ENCODE measurements at regions not wholly inside any gene's neighbourhood (a gene's known extent, or its start where the extent isn't known, plus 50 kb on each side); places are given as distances from the start of the nearest gene placed in this dataset.

- H3K27me3 ChIP-seq: no peaks in the 10 kb centered on the region
- no peaks in the 10 kb centered on the region for H3K36me3 ChIP-seq
- H3K27ac ChIP-seq: no peak overlapping the region
- H3K4me3 ChIP-seq: no peak overlapping the region
- ATAC-seq: no peak
- no peaks in the 10 kb centered on the region for H3K4me1 ChIP-seq
- peaks cover 0 to 4% (median 0%) of the 10 kb centered on the region in 3 donors for H3K9me3 ChIP-seq
- TF ChIP-seq POLR2A (IDR thresholded peaks at IDR 0.05) (no peak), EP300 (IDR thresholded peaks at IDR 0.05) (no peak), POLR2AphosphoS5 (IDR thresholded peaks at IDR 0.05) (no peak), CTCF (IDR thresholded peaks at IDR 0.05) (no peak)
These were observed 133.1 kb downstream of the ATPSCKMT start for GRCh38 chr5:10116594-10116993.

GRCh38 chr5:10115669-10116068 is 134.0 kb downstream of the ATPSCKMT start:
- 81 to 100% methylated on average over 1 to 4 of the region's 4 CpGs for WGBS, 2 donors (ENCODE audit: low coverage in 1 of 2)
- Histone ChIP-seq H3K4me3 (no peak overlapping the region), H3K27me3 (no peaks in the 10 kb centered on the region), H3K36me3 (no peaks in the 10 kb centered on the region), H3K9me3 (peaks cover 0 to 4% (median 0%) of the 10 kb centered on the region in 3 donors), H3K27ac (no peak overlapping the region), H3K4me1 (no peaks in the 10 kb centered on the region)
- no peak for ATAC-seq
- TF ChIP-seq EP300 (IDR thresholded peaks at IDR 0.05): no peak
- no peak for TF ChIP-seq POLR2AphosphoS5 (IDR thresholded peaks at IDR 0.05)
- no peak for TF ChIP-seq POLR2A (IDR thresholded peaks at IDR 0.05)
- no peak for TF ChIP-seq CTCF (IDR thresholded peaks at IDR 0.05)

- TF ChIP-seq CTCF (IDR thresholded peaks at IDR 0.05): no peak
- TF ChIP-seq POLR2A (IDR thresholded peaks at IDR 0.05): no peak
- no peak for TF ChIP-seq EP300 (IDR thresholded peaks at IDR 0.05)
- no peak for TF ChIP-seq POLR2AphosphoS5 (IDR thresholded peaks at IDR 0.05)
- H3K27me3 ChIP-seq: no peaks in the 10 kb centered on the region
- ATAC-seq: no peak
- H3K27ac ChIP-seq: no peak overlapping the region
- no peaks in the 10 kb centered on the region for H3K4me1 ChIP-seq
- no peaks in the 10 kb centered on the region for H3K9me3 ChIP-seq
- no peaks in the 10 kb centered on the region for H3K36me3 ChIP-seq
- no peak overlapping the region for H3K4me3 ChIP-seq
- WGBS, 2 donors (ENCODE audit: low coverage in 1 of 2): 52 to 60% methylated on average over 5 to 6 of the region's 7 CpGs
These were observed 138.1 kb downstream of the ATPSCKMT start for GRCh38 chr5:10111571-10111970.

GRCh38 chr5:10110228-10110627 is 139.5 kb downstream of the ATPSCKMT start:
- WGBS, 2 donors (ENCODE audit: low coverage in 1 of 2): 68 to 73% methylated on average over 5 to 9 of the region's 10 CpGs
- TF ChIP-seq CTCF (IDR thresholded peaks at IDR 0.05) (no peak), EP300 (IDR thresholded peaks at IDR 0.05) (no peak), POLR2AphosphoS5 (IDR thresholded peaks at IDR 0.05) (no peak), POLR2A (IDR thresholded peaks at IDR 0.05) (no peak)
- no peaks in the 10 kb centered on the region for H3K36me3 ChIP-seq

GRCh38 chr5:10109299-10109698 is 140.4 kb downstream of the ATPSCKMT start:
- H3K9me3 ChIP-seq: no peaks in the 10 kb centered on the region
- TF ChIP-seq EP300 (IDR thresholded peaks at IDR 0.05) (no peak), POLR2AphosphoS5 (IDR thresholded peaks at IDR 0.05) (no peak), POLR2A (IDR thresholded peaks at IDR 0.05) (no peak), CTCF (IDR thresholded peaks at IDR 0.05) (no peak)
- 63% methylated on average over 2 of the region's 7 CpGs; no CpG with 5 or more reads in 1 of the 2 donors for WGBS, 2 donors (ENCODE audit: low coverage in 1 of 2)
- no peaks in the 10 kb centered on the region for H3K4me1 ChIP-seq
- ATAC-seq: no peak
- H3K36me3 ChIP-seq: no peaks in the 10 kb centered on the region
- no peaks in the 10 kb centered on the region for H3K27me3 ChIP-seq
- no peak overlapping the region for H3K27ac ChIP-seq
- no peak overlapping the region for H3K4me3 ChIP-seq

More at GRCh38 chr5:10110228-10110627, 139.5 kb downstream of the ATPSCKMT start:
- no peak for ATAC-seq
- Histone ChIP-seq H3K9me3 (no peaks in the 10 kb centered on the region), H3K4me3 (no peak overlapping the region), H3K4me1 (no peaks in the 10 kb centered on the region), H3K27me3 (no peaks in the 10 kb centered on the region), H3K27ac (no peak overlapping the region)

Measured in gastroesophageal sphincter (tissue), 4 donors.